Fibroblast of the aortic adventitia (primary cell): ENCODE measurements at regions not wholly inside any gene's neighbourhood (a gene's known extent, or its start where the extent isn't known, plus 50 kb on each side); places are given as distances from the start of the nearest gene placed in this dataset.

ENCODE experiments used
- DNase-seq: peaks from one replicate; pipeline ENCODE4 v3.0.0-alpha.2; 2010; ENCODE audit warnings: low read depth
- H3K4me3 ChIP-seq: 2 replicates; pipeline ENCODE4 v1.5.1; 2011; ENCODE audit warnings: low read depth, mild to moderate bottlenecking, control low read depth, low read length, moderate library complexity
- CTCF ChIP-seq: IDR thresholded peaks from 2 replicates; pipeline ENCODE4 v1.5.1; 2011; ENCODE audit warnings: mild to moderate bottlenecking, low read length, control low read depth, inconsistent platforms; ENCODE audit not compliant: insufficient read depth

GRCh38 chr12:115273456-115273855 is 589.5 kb upstream of the TBX3 start:
- TF ChIP-seq CTCF = no peak
- DNase-seq = no peak

GRCh38 chr12:115268451-115268850 is 584.5 kb upstream of the TBX3 start:
- H3K4me3 ChIP-seq = no peak overlapping the region
- TF ChIP-seq CTCF = no peak
- DNase-seq = no peak

More at GRCh38 chr12:115273456-115273855, 589.5 kb upstream of the TBX3 start:
- H3K4me3 ChIP-seq = no peak overlapping the region

GRCh38 chr12:115267891-115268290 is 583.9 kb upstream of the TBX3 start:
- no peak overlapping the region for H3K4me3 ChIP-seq
- TF ChIP-seq CTCF = no peak
- DNase-seq = peak; percentile 33

GRCh38 chr12:115267464-115267863 is 583.5 kb upstream of the TBX3 start:
- H3K4me3 ChIP-seq = no peak overlapping the region
- no peak for TF ChIP-seq CTCF
- peak; percentile 18 for DNase-seq

- no peak for TF ChIP-seq CTCF
- no peak for DNase-seq
These were observed 580.6 kb upstream of the TBX3 start for GRCh38 chr12:115264605-115265004.

GRCh38 chr12:115261691-115262398 is 577.9 kb upstream of the TBX3 start:
- no peak overlapping the region for H3K4me3 ChIP-seq
- peak; percentile 21 for DNase-seq
- TF ChIP-seq CTCF = no peak

More at GRCh38 chr12:115264605-115265004, 580.6 kb upstream of the TBX3 start:
- no peak overlapping the region for H3K4me3 ChIP-seq
